HEK293T (cell line): ENCODE measurements at regions not wholly inside any gene's neighbourhood (a gene's known extent, or its start where the extent isn't known, plus 50 kb on each side); places are given as distances from the start of the nearest gene placed in this dataset.

Experiments used
- ARNT ChIP-seq: fragments of 450-650 bp; IDR thresholded peaks from 2 replicates; pipeline ENCODE4 v1.6.1; 2017; ENCODE audit warnings: mild to moderate bottlenecking
- BHLHE40 ChIP-seq: fragments of 450-650 bp; IDR thresholded peaks from 2 replicates; pipeline ENCODE4 v1.6.1; 2016; ENCODE audit warnings: mild to moderate bottlenecking, moderate library complexity, borderline replicate concordance
- CTBP1 ChIP-seq: fragments of 450-650 bp; IDR thresholded peaks from 2 replicates; pipeline ENCODE4 v1.6.1; 2016; ENCODE audit warnings: borderline replicate concordance
- ELF4 ChIP-seq: fragments of 450-650 bp; IDR thresholded peaks from 2 replicates; pipeline ENCODE4 v1.6.1; 2017; ENCODE audit warnings: antibody characterized with exemption
- FOXA1 ChIP-seq: fragments of 450-650 bp; IDR thresholded peaks from 2 replicates; pipeline ENCODE4 v1.6.1; 2016; ENCODE audit warnings: mild to moderate bottlenecking
- FOXM1 ChIP-seq: fragments of 450-650 bp; IDR thresholded peaks from 2 replicates; pipeline ENCODE4 v1.6.1; 2017; ENCODE audit warnings: mild to moderate bottlenecking, borderline replicate concordance
- L3MBTL2 ChIP-seq: fragments of 450-650 bp; conservative IDR thresholded peaks from 2 replicates; pipeline ENCODE4 v1.6.1; 2016; ENCODE audit warnings: mild to moderate bottlenecking
- SP1 ChIP-seq: fragments of 450-650 bp; IDR thresholded peaks from 2 replicates; pipeline ENCODE4 v1.6.1; 2017
- SUZ12 ChIP-seq: fragments of 450-650 bp; IDR thresholded peaks from 2 replicates; pipeline ENCODE4 v1.6.1; 2016; ENCODE audit warnings: mild to moderate bottlenecking
- TARDBP ChIP-seq: fragments of 450-650 bp; IDR thresholded peaks from 2 replicates; pipeline ENCODE4 v1.6.1; 2016
- ZNF384 ChIP-seq: fragments of 450-650 bp; IDR thresholded peaks from 2 replicates; pipeline ENCODE4 v1.6.1; 2016

GRCh38 chr13:46486270-46486669 lies 66.7 kb upstream of the LRCH1 start:
- no peak for TF ChIP-seq SP1
- no peak for TF ChIP-seq FOXA1
- no peak for TF ChIP-seq FOXM1
- no peak for TF ChIP-seq TARDBP
- no peak for TF ChIP-seq BHLHE40
- TF ChIP-seq CTBP1, result no peak
- no peak for TF ChIP-seq ELF4
- TF ChIP-seq SUZ12, result no peak
- no peak for TF ChIP-seq ARNT
- TF ChIP-seq L3MBTL2, result no peak
- no peak for TF ChIP-seq ZNF384
